ENCODE measurements at regions not wholly inside any gene's neighbourhood (a gene's known extent, or its start where the extent isn't known, plus 50 kb on each side); places are given as distances from the start of the nearest gene placed in this dataset.

DNA sequence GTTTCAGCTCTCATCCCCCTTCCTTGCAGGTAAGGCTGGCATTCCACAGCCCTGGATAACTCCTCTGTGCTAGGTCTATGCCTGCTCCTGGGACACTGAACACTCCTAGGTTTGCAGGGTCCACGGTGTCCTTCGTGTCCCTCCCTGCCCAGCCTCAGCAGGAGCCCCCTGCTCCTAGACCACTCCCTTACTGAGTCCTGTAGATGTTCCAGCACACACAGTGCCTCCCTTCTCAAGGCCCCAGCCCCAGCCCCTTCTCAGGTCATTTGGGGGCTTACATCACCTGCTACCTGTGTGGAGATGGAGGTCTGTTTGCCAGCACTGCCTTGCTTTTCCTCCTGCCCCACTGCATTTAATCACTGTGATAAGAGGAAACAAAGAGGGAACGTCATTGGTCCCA is 146.4 kb upstream of the TNP1 start:
- intact Hi-C loops (cut with micrococcal nuclease; ENCODE audit: unreplicated experiment) (no loop called here), in situ Hi-C loops (cut with MboI) (no loop called here)
- ATAC-seq, result no peak
- no peaks in the 10 kb centered on the region for H3K4me1 ChIP-seq (ENCODE audit: control insufficient read depth, insufficient read depth, low read length)
- DNase-seq (ENCODE audit: low read depth, low spot score), result no peak
- no peaks in the 10 kb centered on the region for H3K36me3 ChIP-seq (ENCODE audit: control insufficient read depth in 2 of 2, insufficient read depth in 2 of 2, low read length in 1 of 2)
- no peak overlapping the region for H3K4me3 ChIP-seq
- BruUV-seq (replicated peaks), result no TSS peak
- no peak overlapping the region for H2AFZ ChIP-seq (ENCODE audit: control insufficient read depth, low read depth, low read length)
- H3K79me2 ChIP-seq (ENCODE audit: control insufficient read depth, insufficient read depth, low read length), result no peaks in the 10 kb centered on the region
- RAD21 ChIA-PET (ENCODE audit: unreplicated experiment), result no interaction called here
- H3K4me2 ChIP-seq (ENCODE audit: control insufficient read depth, insufficient read depth), result no peak overlapping the region
- H3K27ac ChIP-seq (ENCODE audit: control insufficient read depth, insufficient read depth), result no peak overlapping the region
- no peak for FAIRE-seq
- POLR2A ChIA-PET, result no interaction called here
- no peak overlapping the region for H3K9ac ChIP-seq (ENCODE audit: control insufficient read depth, insufficient read depth, low read length)
- CTCF ChIA-PET, result no interaction called here
- H3K27me3 ChIP-seq (replicated peaks in 1 of 2; ENCODE audit: control insufficient read depth in 2 of 2, insufficient read depth in 2 of 2, low read length in 1 of 2), result no peaks in the 10 kb centered on the region
- H3K9me3 ChIP-seq (replicated peaks; ENCODE audit: control insufficient read depth, insufficient read depth, low read length), result no peaks in the 10 kb centered on the region; the same call in 2 of the 3 replicates
- WGBS (ENCODE audit: insufficient coverage, insufficient replicate concordance, low lambda C conversion rate, missing lambda C conversion rate), result 5% methylated on average over 3 of the region's 3 CpGs
- SMC1A ChIA-PET (ENCODE audit: uncharacterized antibody, unreplicated experiment), result no interaction called here
- H4K20me1 ChIP-seq (ENCODE audit: control insufficient read depth, insufficient read depth), result no peaks in the 10 kb centered on the region
- TF ChIP-seq, protein P1, sequence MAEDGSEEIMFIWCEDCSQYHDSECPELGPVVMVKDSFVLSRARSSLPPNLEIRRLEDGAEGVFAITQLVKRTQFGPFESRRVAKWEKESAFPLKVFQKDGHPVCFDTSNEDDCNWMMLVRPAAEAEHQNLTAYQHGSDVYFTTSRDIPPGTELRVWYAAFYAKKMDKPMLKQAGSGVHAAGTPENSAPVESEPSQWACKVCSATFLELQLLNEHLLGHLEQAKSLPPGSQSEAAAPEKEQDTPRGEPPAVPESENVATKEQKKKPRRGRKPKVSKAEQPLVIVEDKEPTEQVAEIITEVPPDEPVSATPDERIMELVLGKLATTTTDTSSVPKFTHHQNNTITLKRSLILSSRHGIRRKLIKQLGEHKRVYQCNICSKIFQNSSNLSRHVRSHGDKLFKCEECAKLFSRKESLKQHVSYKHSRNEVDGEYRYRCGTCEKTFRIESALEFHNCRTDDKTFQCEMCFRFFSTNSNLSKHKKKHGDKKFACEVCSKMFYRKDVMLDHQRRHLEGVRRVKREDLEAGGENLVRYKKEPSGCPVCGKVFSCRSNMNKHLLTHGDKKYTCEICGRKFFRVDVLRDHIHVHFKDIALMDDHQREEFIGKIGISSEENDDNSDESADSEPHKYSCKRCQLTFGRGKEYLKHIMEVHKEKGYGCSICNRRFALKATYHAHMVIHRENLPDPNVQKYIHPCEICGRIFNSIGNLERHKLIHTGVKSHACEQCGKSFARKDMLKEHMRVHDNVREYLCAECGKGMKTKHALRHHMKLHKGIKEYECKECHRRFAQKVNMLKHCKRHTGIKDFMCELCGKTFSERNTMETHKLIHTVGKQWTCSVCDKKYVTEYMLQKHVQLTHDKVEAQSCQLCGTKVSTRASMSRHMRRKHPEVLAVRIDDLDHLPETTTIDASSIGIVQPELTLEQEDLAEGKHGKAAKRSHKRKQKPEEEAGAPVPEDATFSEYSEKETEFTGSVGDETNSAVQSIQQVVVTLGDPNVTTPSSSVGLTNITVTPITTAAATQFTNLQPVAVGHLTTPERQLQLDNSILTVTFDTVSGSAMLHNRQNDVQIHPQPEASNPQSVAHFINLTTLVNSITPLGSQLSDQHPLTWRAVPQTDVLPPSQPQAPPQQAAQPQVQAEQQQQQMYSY (CRISPR knock-in tag; IDR thresholded peaks at IDR 0.05), result no peak
- no peak for TF ChIP-seq RAD21 (IDR thresholded peaks at IDR 0.05; ENCODE audit: insufficient read depth, low read depth, low read length)
- TF ChIP-seq STAT1 (conservative IDR thresholded peaks at IDR 0.05), result no peak
- TF ChIP-seq SMARCA5 (IDR thresholded peaks at IDR 0.05), result no peak
- TF ChIP-seq ZZZ3 (IDR thresholded peaks at IDR 0.05; ENCODE audit: control insufficient read depth, insufficient read length, low read depth), result no peak
- no peak for TF ChIP-seq HDGF (IDR thresholded peaks at IDR 0.05)
- no peak for TF ChIP-seq POU2F2 (IDR thresholded peaks at IDR 0.05; ENCODE audit: borderline replicate concordance, low read depth, low read length)
- TF ChIP-seq, protein P2, sequence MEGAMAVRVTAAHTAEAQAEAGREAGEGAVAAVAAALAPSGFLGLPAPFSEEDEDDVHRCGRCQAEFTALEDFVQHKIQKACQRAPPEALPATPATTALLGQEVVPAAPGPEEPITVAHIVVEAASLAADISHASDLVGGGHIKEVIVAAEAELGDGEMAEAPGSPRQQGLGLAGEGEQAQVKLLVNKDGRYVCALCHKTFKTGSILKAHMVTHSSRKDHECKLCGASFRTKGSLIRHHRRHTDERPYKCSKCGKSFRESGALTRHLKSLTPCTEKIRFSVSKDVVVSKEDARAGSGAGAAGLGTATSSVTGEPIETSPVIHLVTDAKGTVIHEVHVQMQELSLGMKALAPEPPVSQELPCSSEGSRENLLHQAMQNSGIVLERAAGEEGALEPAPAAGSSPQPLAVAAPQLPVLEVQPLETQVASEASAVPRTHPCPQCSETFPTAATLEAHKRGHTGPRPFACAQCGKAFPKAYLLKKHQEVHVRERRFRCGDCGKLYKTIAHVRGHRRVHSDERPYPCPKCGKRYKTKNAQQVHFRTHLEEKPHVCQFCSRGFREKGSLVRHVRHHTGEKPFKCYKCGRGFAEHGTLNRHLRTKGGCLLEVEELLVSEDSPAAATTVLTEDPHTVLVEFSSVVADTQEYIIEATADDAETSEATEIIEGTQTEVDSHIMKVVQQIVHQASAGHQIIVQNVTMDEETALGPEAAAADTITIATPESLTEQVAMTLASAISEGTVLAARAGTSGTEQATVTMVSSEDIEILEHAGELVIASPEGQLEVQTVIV (IDR thresholded peaks at IDR 0.05; ENCODE audit: borderline replicate concordance, partially characterized antibody), result no peak
- TF ChIP-seq, protein P3, sequence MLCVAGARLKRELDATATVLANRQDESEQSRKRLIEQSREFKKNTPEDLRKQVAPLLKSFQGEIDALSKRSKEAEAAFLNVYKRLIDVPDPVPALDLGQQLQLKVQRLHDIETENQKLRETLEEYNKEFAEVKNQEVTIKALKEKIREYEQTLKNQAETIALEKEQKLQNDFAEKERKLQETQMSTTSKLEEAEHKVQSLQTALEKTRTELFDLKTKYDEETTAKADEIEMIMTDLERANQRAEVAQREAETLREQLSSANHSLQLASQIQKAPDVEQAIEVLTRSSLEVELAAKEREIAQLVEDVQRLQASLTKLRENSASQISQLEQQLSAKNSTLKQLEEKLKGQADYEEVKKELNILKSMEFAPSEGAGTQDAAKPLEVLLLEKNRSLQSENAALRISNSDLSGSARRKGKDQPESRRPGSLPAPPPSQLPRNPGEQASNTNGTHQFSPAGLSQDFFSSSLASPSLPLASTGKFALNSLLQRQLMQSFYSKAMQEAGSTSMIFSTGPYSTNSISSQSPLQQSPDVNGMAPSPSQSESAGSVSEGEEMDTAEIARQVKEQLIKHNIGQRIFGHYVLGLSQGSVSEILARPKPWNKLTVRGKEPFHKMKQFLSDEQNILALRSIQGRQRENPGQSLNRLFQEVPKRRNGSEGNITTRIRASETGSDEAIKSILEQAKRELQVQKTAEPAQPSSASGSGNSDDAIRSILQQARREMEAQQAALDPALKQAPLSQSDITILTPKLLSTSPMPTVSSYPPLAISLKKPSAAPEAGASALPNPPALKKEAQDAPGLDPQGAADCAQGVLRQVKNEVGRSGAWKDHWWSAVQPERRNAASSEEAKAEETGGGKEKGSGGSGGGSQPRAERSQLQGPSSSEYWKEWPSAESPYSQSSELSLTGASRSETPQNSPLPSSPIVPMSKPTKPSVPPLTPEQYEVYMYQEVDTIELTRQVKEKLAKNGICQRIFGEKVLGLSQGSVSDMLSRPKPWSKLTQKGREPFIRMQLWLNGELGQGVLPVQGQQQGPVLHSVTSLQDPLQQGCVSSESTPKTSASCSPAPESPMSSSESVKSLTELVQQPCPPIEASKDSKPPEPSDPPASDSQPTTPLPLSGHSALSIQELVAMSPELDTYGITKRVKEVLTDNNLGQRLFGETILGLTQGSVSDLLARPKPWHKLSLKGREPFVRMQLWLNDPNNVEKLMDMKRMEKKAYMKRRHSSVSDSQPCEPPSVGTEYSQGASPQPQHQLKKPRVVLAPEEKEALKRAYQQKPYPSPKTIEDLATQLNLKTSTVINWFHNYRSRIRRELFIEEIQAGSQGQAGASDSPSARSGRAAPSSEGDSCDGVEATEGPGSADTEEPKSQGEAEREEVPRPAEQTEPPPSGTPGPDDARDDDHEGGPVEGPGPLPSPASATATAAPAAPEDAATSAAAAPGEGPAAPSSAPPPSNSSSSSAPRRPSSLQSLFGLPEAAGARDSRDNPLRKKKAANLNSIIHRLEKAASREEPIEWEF (IDR thresholded peaks at IDR 0.05; ENCODE audit: insufficient replicate concordance, low read depth, low read length), result no peak
- no peak for TF ChIP-seq KLF5 (IDR thresholded peaks at IDR 0.05; ENCODE audit: partially characterized antibody)
- TF ChIP-seq, protein P4, sequence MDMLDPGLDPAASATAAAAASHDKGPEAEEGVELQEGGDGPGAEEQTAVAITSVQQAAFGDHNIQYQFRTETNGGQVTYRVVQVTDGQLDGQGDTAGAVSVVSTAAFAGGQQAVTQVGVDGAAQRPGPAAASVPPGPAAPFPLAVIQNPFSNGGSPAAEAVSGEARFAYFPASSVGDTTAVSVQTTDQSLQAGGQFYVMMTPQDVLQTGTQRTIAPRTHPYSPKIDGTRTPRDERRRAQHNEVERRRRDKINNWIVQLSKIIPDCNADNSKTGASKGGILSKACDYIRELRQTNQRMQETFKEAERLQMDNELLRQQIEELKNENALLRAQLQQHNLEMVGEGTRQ (IDR thresholded peaks at IDR 0.05; ENCODE audit: borderline replicate concordance, low read depth, low read length), result no peak
- TF ChIP-seq RB1 (IDR thresholded peaks at IDR 0.05; ENCODE audit: borderline replicate concordance), result no peak
- no peak for TF ChIP-seq JUNB (IDR thresholded peaks at IDR 0.05)
- no peak for TF ChIP-seq SMAD1 (IDR thresholded peaks at IDR 0.05; ENCODE audit: low read depth, partially characterized antibody)

All from GM12878 (cell line).